H9 (cell line): ENCODE measurements at regions not wholly inside any gene's neighbourhood (a gene's known extent, or its start where the extent isn't known, plus 50 kb on each side); places are given as distances from the start of the nearest gene placed in this dataset.

ENCODE experiments used
- DNase-seq: peaks from one replicate; pipeline ENCODE4 v3.0.0-alpha.2; 2017
- H2AFZ ChIP-seq: one replicate; pipeline ENCODE4 v1.6.1; 2013; ENCODE audit warnings: mild to moderate bottlenecking, low read length, control low read depth, moderate library complexity
- H2AK5ac ChIP-seq: 2 replicates; pipeline ENCODE4 v1.6.1; 2013; ENCODE audit warnings: low read length, control low read depth, mixed read lengths; ENCODE audit not compliant: insufficient read length
- H2BK120ac ChIP-seq: one replicate; pipeline ENCODE4 v1.6.1; 2013; ENCODE audit warnings: low read depth, mild to moderate bottlenecking, low read length, control low read depth, inconsistent platforms; ENCODE audit not compliant: poor library complexity, severe bottlenecking
- H2BK12ac ChIP-seq: 2 replicates; pipeline ENCODE4 v1.6.1; 2013; ENCODE audit warnings: low read length, control low read depth, mixed read lengths, low read depth; ENCODE audit not compliant: insufficient read length
- H2BK15ac ChIP-seq: 2 replicates; pipeline ENCODE4 v1.6.1; 2013; ENCODE audit warnings: low read depth, low read length, control low read depth
- H2BK20ac ChIP-seq: one replicate; pipeline ENCODE4 v1.6.1; 2013; ENCODE audit warnings: low read depth, mild to moderate bottlenecking, low read length, control low read depth, inconsistent platforms; ENCODE audit not compliant: poor library complexity, severe bottlenecking
- H2BK5ac ChIP-seq: 2 replicates; pipeline ENCODE4 v1.6.1; 2013; ENCODE audit warnings: low read length, control low read depth, mixed read lengths; ENCODE audit not compliant: insufficient read length
- H3K14ac ChIP-seq: 2 replicates; pipeline ENCODE4 v1.6.1; 2013; ENCODE audit warnings: low read length, control low read depth; ENCODE audit not compliant: insufficient read depth
- H3K18ac ChIP-seq: 2 replicates; pipeline ENCODE4 v1.6.1; 2013; ENCODE audit warnings: low read depth, mild to moderate bottlenecking, mixed read lengths, low read length, control low read depth; ENCODE audit not compliant: insufficient read length
- H3K23ac ChIP-seq: 2 replicates; pipeline ENCODE4 v1.6.1; 2013; ENCODE audit warnings: low read length, control low read depth, mixed read lengths, low read depth; ENCODE audit not compliant: insufficient read length
- H3K23me2 ChIP-seq: 2 replicates; pipeline ENCODE4 v1.6.1; 2013; ENCODE audit warnings: low read depth, mild to moderate bottlenecking, mixed read lengths, low read length, control low read depth; ENCODE audit not compliant: insufficient read length, poor library complexity, severe bottlenecking
- H3K27ac ChIP-seq: 2 replicates; pipeline ENCODE4 v1.5.1; 2013; ENCODE audit warnings: low read length, control low read depth, mixed read lengths, low read depth; ENCODE audit not compliant: insufficient read length
- H3K27me3 ChIP-seq: 2 replicates; pipeline ENCODE4 v1.6.1; 2013; ENCODE audit warnings: low read length, control low read depth, inconsistent platforms; ENCODE audit not compliant: insufficient read depth
- H3K4ac ChIP-seq: 2 replicates; pipeline ENCODE4 v1.6.1; 2013; ENCODE audit warnings: low read depth, mild to moderate bottlenecking, control low read depth, inconsistent platforms, low read length, moderate library complexity
- H3K4me1 ChIP-seq: 2 replicates; pipeline ENCODE4 v1.6.1; 2013; ENCODE audit warnings: low read length, control low read depth, inconsistent platforms; ENCODE audit not compliant: insufficient read depth
- H3K4me2 ChIP-seq: 2 replicates; pipeline ENCODE4 v1.6.1; 2013; ENCODE audit warnings: low read length, control low read depth, mixed read lengths; ENCODE audit not compliant: insufficient read length, insufficient read depth
- H3K56ac ChIP-seq: 2 replicates; pipeline ENCODE4 v1.6.1; 2013; ENCODE audit warnings: low read depth, mild to moderate bottlenecking, mixed read lengths, low read length, control low read depth; ENCODE audit not compliant: insufficient read length
- H3K79me1 ChIP-seq: 2 replicates; pipeline ENCODE4 v1.6.1; 2013; ENCODE audit warnings: low read depth, mild to moderate bottlenecking, moderate library complexity, low read length, control low read depth, inconsistent platforms; ENCODE audit not compliant: insufficient read depth, poor library complexity, severe bottlenecking
- H3K79me2 ChIP-seq: 2 replicates; pipeline ENCODE4 v1.6.1; 2013; ENCODE audit warnings: low read length, control low read depth, inconsistent platforms; ENCODE audit not compliant: insufficient read depth
- H3K9ac ChIP-seq: 2 replicates; pipeline ENCODE4 v1.6.1; 2013; ENCODE audit warnings: low read length, control low read depth, mixed read lengths; ENCODE audit not compliant: insufficient read length; ENCODE audit errors: extremely low read depth
- H3K9me3 ChIP-seq: one replicate; pipeline ENCODE4 v1.6.1; 2013; ENCODE audit warnings: low read depth, low read length, inconsistent platforms; ENCODE audit not compliant: control insufficient read depth
- H3T11ph ChIP-seq: one replicate; pipeline ENCODE4 v1.6.1; 2013; ENCODE audit warnings: mild to moderate bottlenecking, low read length, control low read depth, inconsistent platforms
- H4K20me1 ChIP-seq: one replicate; pipeline ENCODE4 v1.6.1; 2013; ENCODE audit not compliant: control insufficient read depth, insufficient read length, insufficient read depth
- H4K5ac ChIP-seq: 2 replicates; pipeline ENCODE4 v1.6.1; 2013; ENCODE audit warnings: low read depth, mild to moderate bottlenecking, mixed read lengths, low read length, control low read depth; ENCODE audit not compliant: insufficient read length
- H4K8ac ChIP-seq: replicated peaks from 2 replicates; pipeline ENCODE4 v1.6.1; 2013; ENCODE audit warnings: low read length, control low read depth, mixed read lengths, low read depth; ENCODE audit not compliant: insufficient read length
- H4K91ac ChIP-seq: 2 replicates; pipeline ENCODE4 v1.6.1; 2013; ENCODE audit warnings: low read depth, mild to moderate bottlenecking, moderate library complexity, mixed read lengths, low read length, control low read depth; ENCODE audit not compliant: insufficient read length
- H3K27ac Mint-ChIP-seq, 3 experiments: 2 replicates in 2 of 3; 3 replicates in 1 of 3; pipeline ENCODE4 v1.8.0; 2020 to 2021; ENCODE audit warnings: mixed read lengths in 3 of 3, mild to moderate bottlenecking in 1 of 3, moderate library complexity in 1 of 3
- H3K27me3 Mint-ChIP-seq: 2 replicates; pipeline ENCODE4 v1.8.0; 2021; ENCODE audit warnings: low read depth, mild to moderate bottlenecking, moderate library complexity, mixed read lengths
- H3K36me3 Mint-ChIP-seq, 3 experiments: 2 replicates in 2 of 3; 3 replicates in 1 of 3; pipeline ENCODE4 v1.8.0; 2020 to 2021; ENCODE audit warnings: low read depth in 3 of 3, mixed read lengths in 3 of 3; ENCODE audit not compliant: insufficient read depth in 1 of 3
- H3K4me1 Mint-ChIP-seq, 2 experiments: 2 replicates each; pipeline ENCODE4 v1.8.0; 2020; ENCODE audit warnings: mixed read lengths in 2 of 2
- H3K4me3 Mint-ChIP-seq, 2 experiments: 2 replicates in 1 of 2; 3 replicates in 1 of 2; pipeline ENCODE4 v1.8.0; 2020 to 2021; ENCODE audit warnings: mild to moderate bottlenecking in 2 of 2, mixed read lengths in 2 of 2, moderate library complexity in 1 of 2
- H3K9me3 Mint-ChIP-seq, 2 experiments: 2 replicates in 1 of 2; 3 replicates in 1 of 2; pipeline ENCODE4 v1.8.0; 2020; ENCODE audit warnings: mild to moderate bottlenecking in 2 of 2, mixed read lengths in 2 of 2, moderate library complexity in 1 of 2
- WGBS: extraction: QIAGEN DNeasy Blood & Tissue Kit; methylation state at CpG from one replicate; pipeline ENCODE4 v1.1.7; 2013; ENCODE audit warnings: missing lambda C conversion rate, low lambda C conversion rate, mixed read lengths; ENCODE audit not compliant: insufficient read length; ENCODE audit errors: extremely low coverage; 5-methylcytosine and 5-hydroxymethylcytosine counted together
- TF ChIP-seq, protein P1 (sequence below): fragments of 200-600 bp; sonication (generic); conservative IDR thresholded peaks from 3 replicates; pipeline ENCODE4 v1.8.0; 2021; ENCODE audit warnings: antibody characterized with exemption, mild to moderate bottlenecking

DNA sequence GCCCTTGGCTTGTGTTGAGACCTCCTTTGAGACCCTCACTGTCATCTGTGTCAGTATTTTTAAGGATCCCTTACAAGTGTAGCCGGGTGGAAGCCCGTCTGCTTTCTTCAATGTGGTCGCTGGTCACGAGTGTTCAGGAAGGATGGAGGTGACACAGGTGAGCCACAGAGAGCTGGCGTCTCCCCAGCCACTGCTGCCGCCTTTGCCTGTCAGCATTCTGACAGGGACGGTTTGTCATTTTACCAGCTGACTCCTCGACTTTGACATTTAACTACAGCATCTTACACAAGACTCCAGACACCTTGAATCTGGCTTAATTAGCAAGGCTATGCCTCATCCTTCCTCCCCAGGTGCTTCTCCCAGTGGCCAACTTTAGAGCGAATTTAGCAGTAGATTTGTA lies 56.3 kb upstream of the MPHOSPH6 start:
- H3K27me3 ChIP-seq: no peaks in the 10 kb centered on the region
- no peak overlapping the region for H2BK15ac ChIP-seq
- no peak overlapping the region for H3K23ac ChIP-seq
- H3K9ac ChIP-seq: no peak overlapping the region
- H3K79me1 ChIP-seq: no peaks in the 10 kb centered on the region
- H2BK12ac ChIP-seq: no peak overlapping the region
- no peak overlapping the region for H3K4ac ChIP-seq
- H4K8ac ChIP-seq: no peak overlapping the region
- TF ChIP-seq, protein P1, sequence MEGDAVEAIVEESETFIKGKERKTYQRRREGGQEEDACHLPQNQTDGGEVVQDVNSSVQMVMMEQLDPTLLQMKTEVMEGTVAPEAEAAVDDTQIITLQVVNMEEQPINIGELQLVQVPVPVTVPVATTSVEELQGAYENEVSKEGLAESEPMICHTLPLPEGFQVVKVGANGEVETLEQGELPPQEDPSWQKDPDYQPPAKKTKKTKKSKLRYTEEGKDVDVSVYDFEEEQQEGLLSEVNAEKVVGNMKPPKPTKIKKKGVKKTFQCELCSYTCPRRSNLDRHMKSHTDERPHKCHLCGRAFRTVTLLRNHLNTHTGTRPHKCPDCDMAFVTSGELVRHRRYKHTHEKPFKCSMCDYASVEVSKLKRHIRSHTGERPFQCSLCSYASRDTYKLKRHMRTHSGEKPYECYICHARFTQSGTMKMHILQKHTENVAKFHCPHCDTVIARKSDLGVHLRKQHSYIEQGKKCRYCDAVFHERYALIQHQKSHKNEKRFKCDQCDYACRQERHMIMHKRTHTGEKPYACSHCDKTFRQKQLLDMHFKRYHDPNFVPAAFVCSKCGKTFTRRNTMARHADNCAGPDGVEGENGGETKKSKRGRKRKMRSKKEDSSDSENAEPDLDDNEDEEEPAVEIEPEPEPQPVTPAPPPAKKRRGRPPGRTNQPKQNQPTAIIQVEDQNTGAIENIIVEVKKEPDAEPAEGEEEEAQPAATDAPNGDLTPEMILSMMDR: no peak
- Mint-ChIP-seq H3K27ac (no peak overlapping the region), H3K27me3 (peaks cover 2% of the 10 kb centered on the region; the same call in 1 of the 2 replicates), H3K4me1 (peaks cover 11 to 17% of the 10 kb centered on the region in 2 experiments), H3K36me3 (no peaks in the 10 kb centered on the region), H3K9me3 (no peaks in the 10 kb centered on the region), H3K4me3 (no peak overlapping the region)
- H2AFZ ChIP-seq: no peak overlapping the region
- H4K5ac ChIP-seq: no peak overlapping the region
- H3K4me1 ChIP-seq: no peaks in the 10 kb centered on the region
- H3K4me2 ChIP-seq: no peak overlapping the region
- H3T11ph ChIP-seq: no peak overlapping the region
- no peak overlapping the region for H4K91ac ChIP-seq
- no peak for DNase-seq
- no CpG with 5 or more reads among the region's 9 CpGs for WGBS
- no peaks in the 10 kb centered on the region for H3K79me2 ChIP-seq
- no peaks in the 10 kb centered on the region for H3K23me2 ChIP-seq
- no peaks in the 10 kb centered on the region for H4K20me1 ChIP-seq
- no peak overlapping the region for H3K56ac ChIP-seq
- no peak overlapping the region for H3K27ac ChIP-seq
- no peak overlapping the region for H2BK5ac ChIP-seq
- H2AK5ac ChIP-seq: no peak overlapping the region
- H3K9me3 ChIP-seq: no peaks in the 10 kb centered on the region
- H3K18ac ChIP-seq: no peak overlapping the region
- no peak overlapping the region for H3K14ac ChIP-seq
- no peak overlapping the region for H2BK120ac ChIP-seq
- H2BK20ac ChIP-seq: no peak overlapping the region
